GM12878 (cell line): ENCODE measurements at regions not wholly inside any gene's neighbourhood (a gene's known extent, or its start where the extent isn't known, plus 50 kb on each side); places are given as distances from the start of the nearest gene placed in this dataset.

Experiments used
- ATAC-seq: fragments of 200-7000 bp; cut with Tn5 transposase; 3 replicates; pipeline ENCODE4 v1.9.1; 2020; ENCODE audit warnings: mild to moderate bottlenecking, moderate library complexity
- BruUV-seq: library from RNA; stranded (reverse); fragments of 400-500 nt; replicated peaks from 2 replicates; lab custom pipeline; 2021; lab: Mats Ljungman, UMichigan
- CTCF ChIA-PET: fragments of 300-600 bp; sonication (Branson Sonifier 250); formaldehyde crosslinking; extraction: SDS; loops from one replicate; lab custom pipeline; 2021; ENCODE audit warnings: inconsistent platforms; lab: Yijun Ruan, JAX
- POLR2A ChIA-PET: fragments of 350-600 bp; formaldehyde crosslinking; extraction: SDS; loops from one replicate; lab custom pipeline; 2021; ENCODE audit warnings: inconsistent platforms; lab: Charles Lee
- RAD21 ChIA-PET: fragments of 300-600 bp; sonication (Branson Sonifier 250); formaldehyde crosslinking; loops from one replicate; lab custom pipeline; 2023; ENCODE audit warnings: antibody characterized with exemption; ENCODE audit not compliant: unreplicated experiment; lab: Charles Lee
- SMC1A ChIA-PET: fragments of 300-600 bp; sonication (Branson Sonifier 250); formaldehyde crosslinking; loops from one replicate; lab custom pipeline; 2023; ENCODE audit not compliant: unreplicated experiment, uncharacterized antibody; lab: Charles Lee
- DNase-seq: peaks from one replicate; pipeline ENCODE4 v3.0.0-alpha.2; 2011; ENCODE audit warnings: low read depth, low spot score
- FAIRE-seq: peaks from 3 replicates; lab custom pipeline; 2011; peaks lifted over from hg19 to GRCh38; lab: Jason Lieb, UNC
- H2AFZ ChIP-seq: 2 replicates; pipeline ENCODE4 v1.6.0; 2011; ENCODE audit warnings: low read depth, low read length, control low read depth; ENCODE audit not compliant: control insufficient read depth
- H3K27ac ChIP-seq: 2 replicates; pipeline ENCODE4 v1.5.1; 2011; ENCODE audit warnings: control low read depth; ENCODE audit not compliant: control insufficient read depth, insufficient read depth
- H3K27me3 ChIP-seq, 2 experiments: replicated peaks in 1 of 2; 2 replicates each; pipeline versions ENCODE4 v1.6.0 to v1.6.1; 2011; ENCODE audit warnings: low read length in 1 of 2; ENCODE audit not compliant: control insufficient read depth in 2 of 2, insufficient read depth in 2 of 2
- H3K36me3 ChIP-seq, 2 experiments: 2 replicates each; pipeline ENCODE4 v1.5.1; 2011; ENCODE audit warnings: low read length in 1 of 2; ENCODE audit not compliant: control insufficient read depth in 2 of 2, insufficient read depth in 2 of 2
- H3K4me1 ChIP-seq: 2 replicates; pipeline ENCODE4 v1.6.1; 2011; ENCODE audit warnings: mild to moderate bottlenecking, low read length, moderate library complexity, mixed read lengths; ENCODE audit not compliant: control insufficient read depth, insufficient read depth
- H3K4me2 ChIP-seq: 2 replicates; pipeline ENCODE4 v1.6.0; 2011; ENCODE audit warnings: control low read depth; ENCODE audit not compliant: control insufficient read depth, insufficient read depth
- H3K4me3 ChIP-seq: fragments of 200-600 bp; sonication (generic); 2 replicates; pipeline ENCODE4 v1.5.1; 2016
- H3K79me2 ChIP-seq: 2 replicates; pipeline ENCODE4 v1.6.0; 2011; ENCODE audit warnings: low read length; ENCODE audit not compliant: control insufficient read depth, insufficient read depth
- H3K9ac ChIP-seq: 2 replicates; pipeline ENCODE4 v1.8.0; 2011; ENCODE audit warnings: low read length, control low read depth, mixed read lengths; ENCODE audit not compliant: control insufficient read depth, insufficient read depth
- H3K9me3 ChIP-seq: replicated peaks from 3 replicates; pipeline ENCODE4 v1.5.1; 2011; ENCODE audit warnings: mild to moderate bottlenecking, low read length; ENCODE audit not compliant: control insufficient read depth, insufficient read depth
- H4K20me1 ChIP-seq: 2 replicates; pipeline ENCODE4 v1.6.0; 2011; ENCODE audit not compliant: control insufficient read depth, insufficient read depth
- EP300 ChIP-seq, 2 experiments: fragments of 150-350 bp in 1 of 2; IDR thresholded peaks; 2 replicates each; pipeline ENCODE4 v1.6.1; 2011 to 2012; ENCODE audit warnings: low read depth in 2 of 2, low read length in 2 of 2, borderline replicate concordance in 1 of 2, improper control_type of control experiment in 1 of 2, inconsistent platforms in 1 of 2; ENCODE audit not compliant: control insufficient read depth in 1 of 2
- JUNB ChIP-seq: IDR thresholded peaks from 2 replicates; pipeline ENCODE4 v1.6.1; 2016; ENCODE audit warnings: antibody characterized with exemption, mild to moderate bottlenecking
- MTA2 ChIP-seq: fragments of 450-650 bp; IDR thresholded peaks from 2 replicates; pipeline ENCODE4 v1.6.1; 2016; ENCODE audit warnings: low read depth, mild to moderate bottlenecking, moderate library complexity
- NRF1 ChIP-seq: conservative IDR thresholded peaks from 2 replicates; pipeline ENCODE4 v1.6.1; 2011; ENCODE audit warnings: mild to moderate bottlenecking, low read depth, low read length, improper control_type of control experiment
- TCF7 ChIP-seq: IDR thresholded peaks from 2 replicates; pipeline ENCODE4 v1.6.1; 2014; ENCODE audit warnings: antibody characterized with exemption, borderline replicate concordance
- WGBS: methylation state at CpG from one replicate; pipeline ENCODE4 v1.1.6; 2016; ENCODE audit warnings: low lambda C conversion rate; ENCODE audit not compliant: insufficient replicate concordance, insufficient coverage; ENCODE audit errors: missing lambda C conversion rate; 5-methylcytosine and 5-hydroxymethylcytosine counted together
- in situ Hi-C: fragments of 300-500 bp; cut with MboI; formaldehyde crosslinking; loops from 9 replicates; pipeline ENCODE4 v1.14.3; 2018; ENCODE audit warnings: mixed read lengths
- intact Hi-C: fragments of 100-400 bp; cut with micrococcal nuclease; formaldehyde crosslinking; loops from one replicate; pipeline ENCODE4 v1.14.2; 2022; ENCODE audit not compliant: unreplicated experiment
- TF ChIP-seq, protein P1 (sequence below): fragments of 450-650 bp; formaldehyde crosslinking; IDR thresholded peaks from 2 replicates; pipeline ENCODE4 v1.4.0; 2020; ENCODE audit warnings: mild to moderate bottlenecking, moderate library complexity
- TF ChIP-seq, protein P2 (sequence below): fragments of 450-650 bp; IDR thresholded peaks from 2 replicates; pipeline ENCODE4 v1.6.1; 2017; ENCODE audit warnings: mild to moderate bottlenecking, moderate library complexity
- TF ChIP-seq, protein P3 (sequence below): IDR thresholded peaks from 2 replicates; pipeline ENCODE4 v1.6.1; 2011; ENCODE audit warnings: low read depth, mild to moderate bottlenecking, low read length, moderate library complexity, borderline replicate concordance; ENCODE audit errors: extremely low read depth
- TF ChIP-seq, protein P4 (sequence below): IDR thresholded peaks from 2 replicates; pipeline ENCODE4 v1.6.1; 2012; ENCODE audit warnings: improper control_type of control experiment, low read depth, low read length; ENCODE audit not compliant: insufficient replicate concordance

DNA sequence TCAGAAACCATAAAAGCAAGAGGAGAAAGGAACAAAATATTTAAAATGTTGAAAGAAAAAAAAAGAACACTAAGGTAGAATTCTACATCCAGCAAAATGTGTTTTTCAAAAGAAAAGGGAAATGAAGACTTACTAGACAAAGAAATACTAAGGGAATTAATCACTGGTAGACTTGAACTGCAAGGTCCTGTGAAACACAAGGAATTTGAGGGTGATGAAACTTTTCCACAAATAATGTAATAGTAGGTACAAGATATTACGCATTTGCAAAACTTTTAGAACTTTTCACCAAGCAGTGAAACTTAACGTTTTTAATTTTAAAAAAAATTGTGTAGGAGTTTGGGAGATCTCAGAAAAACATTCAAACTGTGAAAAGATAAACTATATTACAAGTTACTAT is 180.3 kb upstream of the MAGEB16 start:
- POLR2A ChIA-PET: no interaction called here
- Histone ChIP-seq H3K9me3 (no peaks in the 10 kb centered on the region), H3K79me2 (no peaks in the 10 kb centered on the region), H3K4me2 (no peak overlapping the region), H3K4me3 (no peak overlapping the region), H3K27me3 (no peaks in the 10 kb centered on the region), H3K27ac (no peak overlapping the region), H2AFZ (no peak overlapping the region), H3K36me3 (no peaks in the 10 kb centered on the region), H4K20me1 (no peaks in the 10 kb centered on the region), H3K4me1 (no peaks in the 10 kb centered on the region), H3K9ac (no peak overlapping the region)
- in situ Hi-C loops (no loop called here), intact Hi-C loops (no loop called here)
- BruUV-seq: no TSS peak
- RAD21 ChIA-PET: no interaction called here
- DNase-seq: no peak
- FAIRE-seq: no peak
- ATAC-seq: no peak
- SMC1A ChIA-PET: no interaction called here
- CTCF ChIA-PET: no interaction called here
- WGBS: 14% methylated on average over 2 of the region's 2 CpGs
- TF ChIP-seq, protein P1, sequence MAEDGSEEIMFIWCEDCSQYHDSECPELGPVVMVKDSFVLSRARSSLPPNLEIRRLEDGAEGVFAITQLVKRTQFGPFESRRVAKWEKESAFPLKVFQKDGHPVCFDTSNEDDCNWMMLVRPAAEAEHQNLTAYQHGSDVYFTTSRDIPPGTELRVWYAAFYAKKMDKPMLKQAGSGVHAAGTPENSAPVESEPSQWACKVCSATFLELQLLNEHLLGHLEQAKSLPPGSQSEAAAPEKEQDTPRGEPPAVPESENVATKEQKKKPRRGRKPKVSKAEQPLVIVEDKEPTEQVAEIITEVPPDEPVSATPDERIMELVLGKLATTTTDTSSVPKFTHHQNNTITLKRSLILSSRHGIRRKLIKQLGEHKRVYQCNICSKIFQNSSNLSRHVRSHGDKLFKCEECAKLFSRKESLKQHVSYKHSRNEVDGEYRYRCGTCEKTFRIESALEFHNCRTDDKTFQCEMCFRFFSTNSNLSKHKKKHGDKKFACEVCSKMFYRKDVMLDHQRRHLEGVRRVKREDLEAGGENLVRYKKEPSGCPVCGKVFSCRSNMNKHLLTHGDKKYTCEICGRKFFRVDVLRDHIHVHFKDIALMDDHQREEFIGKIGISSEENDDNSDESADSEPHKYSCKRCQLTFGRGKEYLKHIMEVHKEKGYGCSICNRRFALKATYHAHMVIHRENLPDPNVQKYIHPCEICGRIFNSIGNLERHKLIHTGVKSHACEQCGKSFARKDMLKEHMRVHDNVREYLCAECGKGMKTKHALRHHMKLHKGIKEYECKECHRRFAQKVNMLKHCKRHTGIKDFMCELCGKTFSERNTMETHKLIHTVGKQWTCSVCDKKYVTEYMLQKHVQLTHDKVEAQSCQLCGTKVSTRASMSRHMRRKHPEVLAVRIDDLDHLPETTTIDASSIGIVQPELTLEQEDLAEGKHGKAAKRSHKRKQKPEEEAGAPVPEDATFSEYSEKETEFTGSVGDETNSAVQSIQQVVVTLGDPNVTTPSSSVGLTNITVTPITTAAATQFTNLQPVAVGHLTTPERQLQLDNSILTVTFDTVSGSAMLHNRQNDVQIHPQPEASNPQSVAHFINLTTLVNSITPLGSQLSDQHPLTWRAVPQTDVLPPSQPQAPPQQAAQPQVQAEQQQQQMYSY: no peak
- TF ChIP-seq EP300 (IDR thresholded peaks at IDR 0.05; ENCODE audit: borderline replicate concordance in 1 of 2, control insufficient read depth in 1 of 2, low read depth in 2 of 2, low read length in 2 of 2): no peak
- no peak for TF ChIP-seq JUNB
- TF ChIP-seq MTA2: no peak
- TF ChIP-seq, protein P2, sequence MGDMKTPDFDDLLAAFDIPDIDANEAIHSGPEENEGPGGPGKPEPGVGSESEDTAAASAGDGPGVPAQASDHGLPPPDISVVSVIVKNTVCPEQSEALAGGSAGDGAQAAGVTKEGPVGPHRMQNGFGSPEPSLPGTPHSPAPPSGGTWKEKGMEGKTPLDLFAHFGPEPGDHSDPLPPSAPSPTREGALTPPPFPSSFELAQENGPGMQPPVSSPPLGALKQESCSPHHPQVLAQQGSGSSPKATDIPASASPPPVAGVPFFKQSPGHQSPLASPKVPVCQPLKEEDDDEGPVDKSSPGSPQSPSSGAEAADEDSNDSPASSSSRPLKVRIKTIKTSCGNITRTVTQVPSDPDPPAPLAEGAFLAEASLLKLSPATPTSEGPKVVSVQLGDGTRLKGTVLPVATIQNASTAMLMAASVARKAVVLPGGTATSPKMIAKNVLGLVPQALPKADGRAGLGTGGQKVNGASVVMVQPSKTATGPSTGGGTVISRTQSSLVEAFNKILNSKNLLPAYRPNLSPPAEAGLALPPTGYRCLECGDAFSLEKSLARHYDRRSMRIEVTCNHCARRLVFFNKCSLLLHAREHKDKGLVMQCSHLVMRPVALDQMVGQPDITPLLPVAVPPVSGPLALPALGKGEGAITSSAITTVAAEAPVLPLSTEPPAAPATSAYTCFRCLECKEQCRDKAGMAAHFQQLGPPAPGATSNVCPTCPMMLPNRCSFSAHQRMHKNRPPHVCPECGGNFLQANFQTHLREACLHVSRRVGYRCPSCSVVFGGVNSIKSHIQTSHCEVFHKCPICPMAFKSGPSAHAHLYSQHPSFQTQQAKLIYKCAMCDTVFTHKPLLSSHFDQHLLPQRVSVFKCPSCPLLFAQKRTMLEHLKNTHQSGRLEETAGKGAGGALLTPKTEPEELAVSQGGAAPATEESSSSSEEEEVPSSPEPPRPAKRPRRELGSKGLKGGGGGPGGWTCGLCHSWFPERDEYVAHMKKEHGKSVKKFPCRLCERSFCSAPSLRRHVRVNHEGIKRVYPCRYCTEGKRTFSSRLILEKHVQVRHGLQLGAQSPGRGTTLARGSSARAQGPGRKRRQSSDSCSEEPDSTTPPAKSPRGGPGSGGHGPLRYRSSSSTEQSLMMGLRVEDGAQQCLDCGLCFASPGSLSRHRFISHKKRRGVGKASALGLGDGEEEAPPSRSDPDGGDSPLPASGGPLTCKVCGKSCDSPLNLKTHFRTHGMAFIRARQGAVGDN: no peak
- TF ChIP-seq, protein P3, sequence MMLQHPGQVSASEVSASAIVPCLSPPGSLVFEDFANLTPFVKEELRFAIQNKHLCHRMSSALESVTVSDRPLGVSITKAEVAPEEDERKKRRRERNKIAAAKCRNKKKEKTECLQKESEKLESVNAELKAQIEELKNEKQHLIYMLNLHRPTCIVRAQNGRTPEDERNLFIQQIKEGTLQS: no peak
- no peak for TF ChIP-seq NRF1
- no peak for TF ChIP-seq TCF7
- TF ChIP-seq, protein P4, sequence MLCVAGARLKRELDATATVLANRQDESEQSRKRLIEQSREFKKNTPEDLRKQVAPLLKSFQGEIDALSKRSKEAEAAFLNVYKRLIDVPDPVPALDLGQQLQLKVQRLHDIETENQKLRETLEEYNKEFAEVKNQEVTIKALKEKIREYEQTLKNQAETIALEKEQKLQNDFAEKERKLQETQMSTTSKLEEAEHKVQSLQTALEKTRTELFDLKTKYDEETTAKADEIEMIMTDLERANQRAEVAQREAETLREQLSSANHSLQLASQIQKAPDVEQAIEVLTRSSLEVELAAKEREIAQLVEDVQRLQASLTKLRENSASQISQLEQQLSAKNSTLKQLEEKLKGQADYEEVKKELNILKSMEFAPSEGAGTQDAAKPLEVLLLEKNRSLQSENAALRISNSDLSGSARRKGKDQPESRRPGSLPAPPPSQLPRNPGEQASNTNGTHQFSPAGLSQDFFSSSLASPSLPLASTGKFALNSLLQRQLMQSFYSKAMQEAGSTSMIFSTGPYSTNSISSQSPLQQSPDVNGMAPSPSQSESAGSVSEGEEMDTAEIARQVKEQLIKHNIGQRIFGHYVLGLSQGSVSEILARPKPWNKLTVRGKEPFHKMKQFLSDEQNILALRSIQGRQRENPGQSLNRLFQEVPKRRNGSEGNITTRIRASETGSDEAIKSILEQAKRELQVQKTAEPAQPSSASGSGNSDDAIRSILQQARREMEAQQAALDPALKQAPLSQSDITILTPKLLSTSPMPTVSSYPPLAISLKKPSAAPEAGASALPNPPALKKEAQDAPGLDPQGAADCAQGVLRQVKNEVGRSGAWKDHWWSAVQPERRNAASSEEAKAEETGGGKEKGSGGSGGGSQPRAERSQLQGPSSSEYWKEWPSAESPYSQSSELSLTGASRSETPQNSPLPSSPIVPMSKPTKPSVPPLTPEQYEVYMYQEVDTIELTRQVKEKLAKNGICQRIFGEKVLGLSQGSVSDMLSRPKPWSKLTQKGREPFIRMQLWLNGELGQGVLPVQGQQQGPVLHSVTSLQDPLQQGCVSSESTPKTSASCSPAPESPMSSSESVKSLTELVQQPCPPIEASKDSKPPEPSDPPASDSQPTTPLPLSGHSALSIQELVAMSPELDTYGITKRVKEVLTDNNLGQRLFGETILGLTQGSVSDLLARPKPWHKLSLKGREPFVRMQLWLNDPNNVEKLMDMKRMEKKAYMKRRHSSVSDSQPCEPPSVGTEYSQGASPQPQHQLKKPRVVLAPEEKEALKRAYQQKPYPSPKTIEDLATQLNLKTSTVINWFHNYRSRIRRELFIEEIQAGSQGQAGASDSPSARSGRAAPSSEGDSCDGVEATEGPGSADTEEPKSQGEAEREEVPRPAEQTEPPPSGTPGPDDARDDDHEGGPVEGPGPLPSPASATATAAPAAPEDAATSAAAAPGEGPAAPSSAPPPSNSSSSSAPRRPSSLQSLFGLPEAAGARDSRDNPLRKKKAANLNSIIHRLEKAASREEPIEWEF: no peak
